BJ (cell line): ENCODE measurements at regions not wholly inside any gene's neighbourhood (a gene's known extent, or its start where the extent isn't known, plus 50 kb on each side); places are given as distances from the start of the nearest gene placed in this dataset.

Source experiments
- CTCF ChIA-PET: fragments of 350-600 bp; formaldehyde crosslinking; extraction: SDS; loops from one replicate; lab custom pipeline; 2021; ENCODE audit warnings: antibody characterized with exemption, inconsistent platforms; lab: Yijun Ruan, JAX
- POLR2A ChIA-PET: fragments of 300-600 bp; sonication (Branson Sonifier 250); formaldehyde crosslinking; extraction: SDS; loops from one replicate; lab custom pipeline; 2021; ENCODE audit warnings: antibody characterized with exemption; lab: Charles Lee
- DNase-seq: peaks from one replicate; pipeline ENCODE4 v3.0.0-alpha.2; 2011; ENCODE audit warnings: low read depth
- H3K27me3 ChIP-seq: 2 replicates; pipeline ENCODE4 v1.6.0; 2011; ENCODE audit warnings: low read length; ENCODE audit not compliant: control insufficient read depth, insufficient read depth
- H3K36me3 ChIP-seq: 2 replicates; pipeline ENCODE4 v1.5.1; 2011; ENCODE audit warnings: low read length; ENCODE audit not compliant: control insufficient read depth, insufficient read depth
- H3K4me3 ChIP-seq: 2 replicates; pipeline ENCODE4 v1.5.1; 2011; ENCODE audit warnings: low read depth, mild to moderate bottlenecking, control low read depth, low read length
- CTCF ChIP-seq: IDR thresholded peaks from 2 replicates; pipeline ENCODE4 v1.5.1; 2011; ENCODE audit warnings: low read depth, mild to moderate bottlenecking, control low read depth, inconsistent platforms, low read length, moderate library complexity; ENCODE audit not compliant: insufficient read depth

GRCh38 chr11:97742717-97743116 is 1278.0 kb upstream of the CNTN5 start:
- ChIA-PET CTCF (no interaction called here), POLR2A (no interaction called here)
- no peak for TF ChIP-seq CTCF
- DNase-seq, result no peak
- Histone ChIP-seq H3K4me3 (no peak overlapping the region), H3K36me3 (no peaks in the 10 kb centered on the region), H3K27me3 (no peaks in the 10 kb centered on the region)

- TF ChIP-seq CTCF, result no peak
- no peaks in the 10 kb centered on the region for H3K27me3 ChIP-seq
- no peaks in the 10 kb centered on the region for H3K36me3 ChIP-seq
- DNase-seq, result no peak
- ChIA-PET CTCF (no interaction called here), POLR2A (no interaction called here)
- H3K4me3 ChIP-seq, result no peak overlapping the region
Measured at GRCh38 chr11:97743205-97743742, 1277.5 kb upstream of the CNTN5 start.

GRCh38 chr11:97745515-97746050 is 1275.2 kb upstream of the CNTN5 start:
- no peak for DNase-seq
- Histone ChIP-seq H3K27me3 (no peaks in the 10 kb centered on the region), H3K36me3 (no peaks in the 10 kb centered on the region), H3K4me3 (no peak overlapping the region)
- POLR2A ChIA-PET, result no interaction called here
- TF ChIP-seq CTCF, result no peak
- CTCF ChIA-PET, result no interaction called here

- Histone ChIP-seq H3K4me3 (no peak overlapping the region), H3K27me3 (no peaks in the 10 kb centered on the region), H3K36me3 (no peaks in the 10 kb centered on the region)
- POLR2A ChIA-PET, result no interaction called here
- TF ChIP-seq CTCF, result no peak
- CTCF ChIA-PET, result no interaction called here
- no peak for DNase-seq
Measured at GRCh38 chr11:97746818-97747217, 1273.9 kb upstream of the CNTN5 start.

GRCh38 chr11:97751405-97751804 is 1269.3 kb upstream of the CNTN5 start:
- H3K4me3 ChIP-seq, result no peak overlapping the region
- TF ChIP-seq CTCF, result no peak
- CTCF ChIA-PET, result no interaction called here
- no peaks in the 10 kb centered on the region for H3K36me3 ChIP-seq
- POLR2A ChIA-PET, result no interaction called here
- H3K27me3 ChIP-seq, result no peaks in the 10 kb centered on the region
- DNase-seq, result no peak
